NCI-H146 treated with DMSO at 0.1 percent for 48 hours (cell line): ENCODE measurements at regions not wholly inside any gene's neighbourhood (a gene's known extent, or its start where the extent isn't known, plus 50 kb on each side); places are given as distances from the start of the nearest gene placed in this dataset.
A peak's percentile ranks its signal among the peaks of the same experiment; 100 is the strongest.

Experiments used
- DNase-seq: peaks from one replicate; lab custom pipeline; 2025; ENCODE audit not compliant: unreplicated experiment; lab: John Stamatoyannopoulos, UW

- DNase-seq, result no peak
Measured at GRCh38 chr4:169815606-169816005, 57.9 kb upstream of the HPF1 start.

GRCh38 chr4:169811476-169811875 lies 53.7 kb upstream of the HPF1 start:
- no peak for DNase-seq

DNA sequence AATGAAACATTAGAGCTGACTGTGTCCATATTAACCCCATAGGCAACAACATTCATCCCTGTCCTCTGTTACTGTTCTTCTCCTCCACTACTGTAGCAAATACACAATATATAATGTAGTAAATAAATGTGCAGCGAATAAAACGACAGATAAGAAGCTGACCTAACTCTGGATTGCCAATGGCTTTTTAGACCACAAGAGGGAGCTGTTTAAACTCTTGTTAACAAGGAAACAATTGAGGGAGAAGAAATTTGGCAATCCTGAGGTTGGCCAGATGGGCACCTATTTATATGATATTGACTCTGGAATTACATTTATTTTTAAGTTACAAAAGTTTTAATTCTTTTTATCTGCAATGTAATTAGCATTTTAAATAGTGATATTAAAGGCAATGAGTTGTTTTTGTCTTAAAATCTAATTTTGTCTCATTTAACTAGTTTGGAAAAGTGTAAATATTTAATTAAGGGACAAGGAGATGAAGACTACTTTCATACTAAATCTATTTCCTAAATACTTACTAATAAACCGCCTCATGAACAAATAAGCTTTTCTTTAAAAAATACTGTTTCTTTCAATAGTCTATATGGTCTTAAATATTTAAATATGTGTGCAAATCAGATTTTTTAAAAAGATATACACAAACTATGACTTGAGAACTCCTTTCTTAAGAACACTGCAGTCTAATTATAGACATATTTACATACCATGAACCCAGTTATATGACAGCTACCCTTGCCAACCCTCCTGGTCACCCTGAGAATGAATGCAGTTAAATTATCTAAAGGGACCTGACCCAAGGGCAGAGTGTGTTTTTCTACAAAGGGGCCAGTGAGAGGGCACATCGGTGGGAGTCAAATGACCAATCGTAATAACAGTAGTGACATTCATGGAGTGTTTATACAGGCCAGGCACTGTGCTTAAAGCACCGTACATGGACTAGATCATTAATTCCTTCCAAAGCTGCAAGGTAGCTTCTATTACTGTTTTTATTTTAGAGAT lies 52.9 kb upstream of the HPF1 start:
- DNase-seq, result peak; percentile 9

DNA sequence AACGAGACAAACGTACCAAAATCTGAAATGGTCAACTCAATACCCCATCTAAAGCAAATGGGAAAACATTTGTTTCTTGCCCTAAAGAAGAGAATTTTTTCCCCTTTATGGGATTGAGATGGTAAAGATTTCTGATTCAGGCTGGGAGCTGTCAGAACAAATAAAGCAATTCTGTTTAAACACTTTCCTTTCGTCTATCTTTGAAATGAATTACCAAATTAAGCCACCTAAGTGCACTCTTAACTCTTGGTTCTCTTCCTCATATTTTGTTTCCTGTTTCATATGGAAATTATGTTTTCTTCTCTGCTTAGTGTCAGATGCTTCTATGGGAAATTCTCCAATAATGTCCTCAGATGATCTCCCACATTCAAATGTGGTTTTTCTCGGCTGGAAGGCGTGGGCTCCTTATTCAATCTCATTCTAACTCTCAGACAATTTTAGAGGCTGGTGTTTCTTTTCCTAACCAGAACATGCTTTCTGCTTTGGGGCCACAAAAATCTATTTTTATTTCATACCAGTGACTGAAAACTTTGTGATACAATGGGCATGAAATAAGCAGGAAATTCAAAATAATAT lies 50.3 kb upstream of the HPF1 start:
- no peak for DNase-seq
